ENCODE measurements at regions not wholly inside any gene's neighbourhood (a gene's known extent, or its start where the extent isn't known, plus 50 kb on each side); places are given as distances from the start of the nearest gene placed in this dataset.
"Not testable (repeated sequence)": the region's sequence is repeated elsewhere in the genome, so short reads cannot be mapped to it uniquely, and the experiment has no call there.

- ATAC-seq (no peak), DNase-seq (no peak)
- Mint-ChIP-seq H3K27me3 (no peaks in the 10 kb centered on the region), H3K9me3 (peaks cover 0 to 2% (median 0%) of the 10 kb centered on the region in 9 donors), H3K4me3 (peak overlapping the region in 1 of 10 donors; percentile 34), H3K27ac (peak overlapping the region in 3 of 10 donors; percentile 10 to 45 (median 33)), H3K36me3 (peaks cover 4 to 22% (median 8%) of the 10 kb centered on the region in 3 donors), H3K4me1 (peaks cover 23 to 68% (median 51%) of the 10 kb centered on the region in 4 donors)
- POLR2A ChIA-PET, result no interaction called here
Measured at GRCh38 chr10:45564303-45564959, 108.1 kb downstream of the ZFAND4 start.

GRCh38 chr10:45561952-45562351, 110.6 kb downstream of the ZFAND4 start:
- Mint-ChIP-seq H3K27me3 (no peaks in the 10 kb centered on the region), H3K4me3 (peak overlapping the region in 3 of 10 donors; percentile 1 to 2 (median 2)), H3K36me3 (peaks cover 0 to 10% (median 5%) of the 10 kb centered on the region in 3 donors), H3K4me1 (peaks cover 31 to 70% (median 65%) of the 10 kb centered on the region in 4 donors), H3K27ac (peak overlapping the region in 6 of 10 donors; percentile 1 to 76 (median 39)), H3K9me3 (no peaks in the 10 kb centered on the region)
- POLR2A ChIA-PET, result no interaction called here
- ATAC-seq, result no peak
- no peak for DNase-seq

- Mint-ChIP-seq H3K36me3 (peaks cover 0 to 10% (median 5%) of the 10 kb centered on the region in 3 donors), H3K9me3 (no peaks in the 10 kb centered on the region), H3K27ac (peak overlapping the region in 2 of 10 donors; percentile 30 to 50), H3K27me3 (no peaks in the 10 kb centered on the region), H3K4me1 (peaks cover 30 to 78% (median 69%) of the 10 kb centered on the region in 4 donors), H3K4me3 (no peak overlapping the region)
- no peak for ATAC-seq
- POLR2A ChIA-PET, result no interaction called here
- DNase-seq, result no peak
Measured at GRCh38 chr10:45560262-45560661, 112.3 kb downstream of the ZFAND4 start.

- ATAC-seq (no peak), DNase-seq (no peak)
- Mint-ChIP-seq H3K27ac (peak overlapping the region; percentile 25 to 85 (median 60)), H3K4me3 (peak overlapping the region in 9 of 10 donors; percentile 21 to 76 (median 66)), H3K36me3 (peaks cover 0 to 13% (median 5%) of the 10 kb centered on the region in 3 donors), H3K9me3 (no peaks in the 10 kb centered on the region), H3K4me1 (peaks cover 25 to 69% (median 60%) of the 10 kb centered on the region in 4 donors), H3K27me3 (no peaks in the 10 kb centered on the region)
- POLR2A ChIA-PET, result interaction anchor here (0.5 kb wide), 1 partner anchor 12 kb away, joined by 3 read pairs; no protein-coding TSS in a partner anchor
Measured at GRCh38 chr10:45558425-45558824, 114.1 kb downstream of the ZFAND4 start.

GRCh38 chr10:45557275-45557905, 115.2 kb downstream of the ZFAND4 start:
- Mint-ChIP-seq H3K36me3 (peaks cover 0 to 13% (median 5%) of the 10 kb centered on the region in 3 donors), H3K27me3 (no peaks in the 10 kb centered on the region), H3K4me1 (peaks cover 28 to 63% (median 56%) of the 10 kb centered on the region in 4 donors), H3K27ac (peak overlapping the region; percentile 11 to 90 (median 61)), H3K4me3 (peak overlapping the region; percentile 29 to 83 (median 70)), H3K9me3 (no peaks in the 10 kb centered on the region)
- peak in 4 of 10 donors; percentile 11 to 17 (median 14) for DNase-seq
- peak; percentile 44 to 67 for ATAC-seq
- POLR2A ChIA-PET, result no interaction called here

GRCh38 chr10:45555795-45556194, 116.8 kb downstream of the ZFAND4 start:
- peaks cover 0 to 13% (median 7%) of the 10 kb centered on the region in 3 donors for H3K36me3 Mint-ChIP-seq

GRCh38 chr10:45555332-45555731, 117.2 kb downstream of the ZFAND4 start:
- not testable (repeated sequence) for H3K27me3 Mint-ChIP-seq, H3K4me3 Mint-ChIP-seq, ATAC-seq, H3K9me3 Mint-ChIP-seq, DNase-seq
- Mint-ChIP-seq H3K4me1 (peaks cover 25 to 52% (median 51%) of the 10 kb centered on the region in 4 donors), H3K27ac (peak overlapping the region in 1 of 10 donors; percentile 22), H3K36me3 (peaks cover 0 to 10% (median 8%) of the 10 kb centered on the region in 3 donors)
- POLR2A ChIA-PET, result interaction anchor here (0.7 kb wide), 1 partner anchor 26 kb away, joined by 5 read pairs; no protein-coding TSS in a partner anchor

More at GRCh38 chr10:45555795-45556194, 116.8 kb downstream of the ZFAND4 start:
- H3K9me3 Mint-ChIP-seq, result no peaks in the 10 kb centered on the region
- ATAC-seq (no peak), DNase-seq (no peak)
- H3K4me1 Mint-ChIP-seq, result peaks cover 22 to 57% (median 54%) of the 10 kb centered on the region in 4 donors
- H3K27ac Mint-ChIP-seq, result peak overlapping the region in 1 of 10 donors; percentile 31
- H3K27me3 Mint-ChIP-seq, result no peaks in the 10 kb centered on the region
- H3K4me3 Mint-ChIP-seq, result no peak overlapping the region
- POLR2A ChIA-PET, result interaction anchor here (0.7 kb wide), 1 partner anchor 25 kb away, joined by 5 read pairs; no protein-coding TSS in a partner anchor

GRCh38 chr10:45553613-45554012, 119.0 kb downstream of the ZFAND4 start:
- H3K27ac Mint-ChIP-seq, result peak overlapping the region in 2 of 10 donors; percentile 7 to 37

GRCh38 chr10:45553155-45553554, 119.4 kb downstream of the ZFAND4 start:
- Mint-ChIP-seq H3K4me1 (peaks cover 21 to 49% (median 40%) of the 10 kb centered on the region in 4 donors), H3K36me3 (peaks cover 3 to 12% (median 12%) of the 10 kb centered on the region in 3 donors), H3K27ac (peak overlapping the region in 2 of 10 donors; percentile 7 to 37), H3K4me3 (no peak overlapping the region), H3K27me3 (no peaks in the 10 kb centered on the region), H3K9me3 (no peaks in the 10 kb centered on the region)
- ATAC-seq (no peak), DNase-seq (no peak)
- POLR2A ChIA-PET, result no interaction called here

More at GRCh38 chr10:45553613-45554012, 119.0 kb downstream of the ZFAND4 start:
- Mint-ChIP-seq H3K36me3 (peaks cover 0 to 12% (median 10%) of the 10 kb centered on the region in 3 donors), H3K4me1 (peaks cover 23 to 48% (median 40%) of the 10 kb centered on the region in 4 donors), H3K4me3 (no peak overlapping the region), H3K27me3 (no peaks in the 10 kb centered on the region), H3K9me3 (no peaks in the 10 kb centered on the region)
- DNase-seq (no peak), ATAC-seq (no peak)
- POLR2A ChIA-PET, result no interaction called here

GRCh38 chr10:45552476-45552875, 120.1 kb downstream of the ZFAND4 start:
- POLR2A ChIA-PET, result no interaction called here
- peaks cover 22 to 49% (median 40%) of the 10 kb centered on the region in 4 donors for H3K4me1 Mint-ChIP-seq
- H3K4me3 Mint-ChIP-seq, result no peak overlapping the region
- no peaks in the 10 kb centered on the region for H3K9me3 Mint-ChIP-seq
- H3K27me3 Mint-ChIP-seq, result no peaks in the 10 kb centered on the region
- DNase-seq (no peak), ATAC-seq (no peak)
- H3K27ac Mint-ChIP-seq, result no peak overlapping the region
- H3K36me3 Mint-ChIP-seq, result peaks cover 4 to 14% (median 12%) of the 10 kb centered on the region in 3 donors

GRCh38 chr10:45550903-45551786, 121.4 kb downstream of the ZFAND4 start:
- DNase-seq, result no peak
- Mint-ChIP-seq H3K9me3 (no peaks in the 10 kb centered on the region), H3K27ac (peak overlapping the region in 4 of 10 donors; percentile 22 to 81 (median 44)), H3K4me3 (no peak overlapping the region), H3K36me3 (peaks cover 4 to 22% (median 18%) of the 10 kb centered on the region in 3 donors), H3K4me1 (peaks cover 15 to 43% (median 29%) of the 10 kb centered on the region in 4 donors), H3K27me3 (no peaks in the 10 kb centered on the region)
- ATAC-seq, result no peak
- POLR2A ChIA-PET, result no interaction called here

GRCh38 chr10:45548068-45548467, 124.5 kb downstream of the ZFAND4 start:
- peaks cover 4 to 25% (median 21%) of the 10 kb centered on the region in 3 donors for H3K36me3 Mint-ChIP-seq
- H3K4me3 Mint-ChIP-seq, result peak overlapping the region in 4 of 10 donors; percentile 5 to 35 (median 8)
- peaks cover 16 to 34% (median 25%) of the 10 kb centered on the region in 4 donors for H3K4me1 Mint-ChIP-seq
- H3K9me3 Mint-ChIP-seq, result no peaks in the 10 kb centered on the region
- POLR2A ChIA-PET, result no interaction called here
- ATAC-seq, result no peak
- peak in 2 of 10 donors; percentile 0 to 4 for DNase-seq
- H3K27ac Mint-ChIP-seq, result peak overlapping the region in 2 of 10 donors; percentile 45 to 50
- H3K27me3 Mint-ChIP-seq, result no peaks in the 10 kb centered on the region
